H1 (cell line): ENCODE measurements at regions not wholly inside any gene's neighbourhood (a gene's known extent, or its start where the extent isn't known, plus 50 kb on each side); places are given as distances from the start of the nearest gene placed in this dataset.

ENCODE experiments used
- CTCF ChIA-PET: fragments of 300-600 bp; sonication (Branson Sonifier 250); formaldehyde crosslinking; loops from one replicate; lab custom pipeline; 2021; ENCODE audit not compliant: partially characterized antibody; lab: Charles Lee
- POLR2A ChIA-PET: fragments of 300-600 bp; sonication (Branson Sonifier 250); formaldehyde crosslinking; loops from one replicate; lab custom pipeline; 2021; ENCODE audit warnings: inconsistent platforms; ENCODE audit not compliant: partially characterized antibody; lab: Charles Lee
- DNase-seq, 2 experiments: peaks; one replicate each; pipeline versions ENCODE4 v3.0.0 to v3.0.0-alpha.2; 2010 to 2022; ENCODE audit warnings: low spot score in 2 of 2, low read depth in 1 of 2, mixed read lengths in 1 of 2
- FAIRE-seq: peaks from 2 replicates; lab custom pipeline; 2011; peaks lifted over from hg19 to GRCh38; lab: Jason Lieb, UNC
- H2AFZ ChIP-seq: 2 replicates; pipeline ENCODE4 v1.8.1; 2012; ENCODE audit warnings: low read length, inconsistent platforms
- H2AK5ac ChIP-seq: 2 replicates; pipeline ENCODE4 v1.6.1; 2013; ENCODE audit warnings: low read depth, low read length
- H2BK120ac ChIP-seq: replicated peaks from 2 replicates; pipeline ENCODE3; 2013; ENCODE audit warnings: low read depth, low read length, inconsistent platforms
- H2BK12ac ChIP-seq: 2 replicates; pipeline ENCODE4 v1.6.1; 2013; ENCODE audit warnings: low read depth, low read length
- H2BK15ac ChIP-seq: 2 replicates; pipeline ENCODE4 v1.6.1; 2013; ENCODE audit warnings: low read length
- H2BK20ac ChIP-seq: 2 replicates; pipeline ENCODE4 v1.6.1; 2013; ENCODE audit warnings: low read length
- H2BK5ac ChIP-seq: 2 replicates; pipeline ENCODE4 v1.6.1; 2013; ENCODE audit warnings: low read depth, low read length
- H3K14ac ChIP-seq: 2 replicates; pipeline ENCODE4 v1.6.1; 2013; ENCODE audit warnings: inconsistent platforms; ENCODE audit not compliant: insufficient read length
- H3K18ac ChIP-seq: 2 replicates; pipeline ENCODE4 v1.6.1; 2013; ENCODE audit warnings: low read length; ENCODE audit errors: extremely low read depth
- H3K23ac ChIP-seq: 2 replicates; pipeline ENCODE4 v1.6.1; 2013; ENCODE audit warnings: inconsistent platforms; ENCODE audit not compliant: insufficient read length
- H3K23me2 ChIP-seq: 2 replicates; pipeline ENCODE4 v1.6.1; 2013; ENCODE audit warnings: low read depth, low read length
- H3K27ac ChIP-seq: 2 replicates; pipeline ENCODE4 v1.6.1; 2011; ENCODE audit warnings: low read depth, low read length, inconsistent platforms
- H3K27me3 ChIP-seq, 4 experiments: replicated peaks in 1 of 4; 1 replicate in 1 of 4; 2 replicates in 3 of 4; pipeline versions ENCODE4 v1.6.1 to v1.8.1; 2011 to 2013; ENCODE audit warnings: low read length in 3 of 4, mild to moderate bottlenecking in 3 of 4, inconsistent platforms in 2 of 4, mixed read lengths in 2 of 4, moderate library complexity in 1 of 4; ENCODE audit not compliant: control insufficient read depth in 3 of 4, insufficient read depth in 3 of 4; ENCODE audit errors: extremely low read depth in 1 of 4
- H3K36me3 ChIP-seq, 4 experiments: 2 replicates each; pipeline versions ENCODE4 v1.6.1 to v1.8.1; 2011 to 2013; ENCODE audit warnings: mild to moderate bottlenecking in 4 of 4, low read length in 3 of 4, moderate library complexity in 2 of 4, control low read depth in 1 of 4, inconsistent platforms in 1 of 4; ENCODE audit not compliant: insufficient read depth in 4 of 4, control insufficient read depth in 2 of 4
- H3K4ac ChIP-seq: replicated peaks from 2 replicates; pipeline ENCODE3; 2013; ENCODE audit warnings: low read length, low read depth, mixed read lengths, inconsistent platforms; ENCODE audit not compliant: insufficient read length
- H3K4me1 ChIP-seq, 4 experiments: replicated peaks in 1 of 4; 1 replicate in 1 of 4; 2 replicates in 3 of 4; pipeline versions ENCODE4 v1.6.1 to v1.8.1; 2011 to 2013; ENCODE audit warnings: low read length in 3 of 4, inconsistent platforms in 2 of 4, mixed read lengths in 1 of 4; ENCODE audit not compliant: insufficient read depth in 4 of 4, control insufficient read depth in 3 of 4
- H3K4me2 ChIP-seq, 2 experiments: 2 replicates each; pipeline versions ENCODE4 v1.6.1 to v1.8.1; 2011 to 2013; ENCODE audit warnings: low read depth in 2 of 2, low read length in 2 of 2, control low read depth in 1 of 2, inconsistent platforms in 1 of 2, mild to moderate bottlenecking in 1 of 2; ENCODE audit not compliant: insufficient read depth in 1 of 2
- H3K4me3 ChIP-seq, 4 experiments: fragments of 200-600, 300-600 bp in 1 of 4; sonication (generic), shearing (Covaris generic), sonication (Bioruptor Twin) in 1 of 4; 2 replicates each; pipeline versions ENCODE4 v1.5.1 to v1.8.1; 2011 to 2016; ENCODE audit warnings: low read length in 4 of 4, low read depth in 3 of 4, control low read depth in 2 of 4, inconsistent platforms in 2 of 4, mild to moderate bottlenecking in 2 of 4, mixed read lengths in 1 of 4, moderate library complexity in 1 of 4; ENCODE audit not compliant: insufficient read depth in 2 of 4; ENCODE audit errors: extremely low read depth in 1 of 4
- H3K56ac ChIP-seq: replicated peaks from 2 replicates; pipeline ENCODE3; 2013; ENCODE audit warnings: low read depth, mild to moderate bottlenecking, mixed read lengths, low read length, inconsistent platforms; ENCODE audit not compliant: insufficient read length
- H3K79me1 ChIP-seq: 2 replicates; pipeline ENCODE4 v1.6.1; 2013; ENCODE audit warnings: low read depth, low read length, control low read depth
- H3K79me2 ChIP-seq, 2 experiments: 2 replicates each; pipeline versions ENCODE4 v1.6.1 to v1.8.1; 2012 to 2013; ENCODE audit warnings: low read length in 2 of 2, mild to moderate bottlenecking in 2 of 2, inconsistent platforms in 1 of 2; ENCODE audit not compliant: insufficient read depth in 2 of 2, control insufficient read depth in 1 of 2
- H3K9ac ChIP-seq, 4 experiments: replicated peaks in 1 of 4; 1 replicate in 1 of 4; 2 replicates in 3 of 4; pipeline versions ENCODE4 v1.6.1 to v1.8.1; 2011 to 2013; ENCODE audit warnings: low read depth in 3 of 4, low read length in 3 of 4, control low read depth in 2 of 4, mild to moderate bottlenecking in 2 of 4, moderate library complexity in 2 of 4, inconsistent platforms in 1 of 4; ENCODE audit errors: extremely low read depth in 1 of 4
- H3K9me3 ChIP-seq, 2 experiments: 2 replicates each; pipeline versions ENCODE4 v1.6.1 to v1.8.1; 2012 to 2013; ENCODE audit warnings: mild to moderate bottlenecking in 2 of 2, moderate library complexity in 2 of 2, control low read depth in 1 of 2, inconsistent platforms in 1 of 2, low read depth in 1 of 2, low read length in 1 of 2, mixed read lengths in 1 of 2; ENCODE audit not compliant: insufficient read depth in 2 of 2
- H4K20me1 ChIP-seq, 2 experiments: replicated peaks in 1 of 2; 2 replicates each; pipeline versions ENCODE3 to v1.8.1; 2011 to 2013; ENCODE audit warnings: inconsistent platforms in 2 of 2, low read length in 2 of 2, mild to moderate bottlenecking in 1 of 2; ENCODE audit not compliant: insufficient read depth in 2 of 2, control insufficient read depth in 1 of 2
- H4K5ac ChIP-seq: 2 replicates; pipeline ENCODE4 v1.6.1; 2013; ENCODE audit warnings: low read length, low read depth, mixed read lengths, inconsistent platforms; ENCODE audit not compliant: insufficient read length
- H4K8ac ChIP-seq: 2 replicates; pipeline ENCODE4 v1.8.0; 2013; ENCODE audit warnings: mild to moderate bottlenecking, moderate library complexity, low read length, inconsistent platforms; ENCODE audit not compliant: insufficient read depth; ENCODE audit errors: extremely low read depth
- H4K91ac ChIP-seq: replicated peaks from 2 replicates; pipeline ENCODE3; 2013; ENCODE audit warnings: low read length, mixed read lengths, inconsistent platforms; ENCODE audit not compliant: insufficient read length
- CBX8 ChIP-seq: fragments of 300-800, 300-1000 bp; sonication (generic); IDR thresholded peaks from 2 replicates; pipeline ENCODE4 v1.7.1; 2016; ENCODE audit warnings: low read depth, low read length, borderline replicate concordance
- RAD21 ChIP-seq, 2 experiments: IDR thresholded peaks in 1 of 2; conservative IDR thresholded peaks in 1 of 2; 2 replicates each; pipeline ENCODE4 v1.6.1; 2011; ENCODE audit warnings: low read depth in 2 of 2, low read length in 2 of 2, improper control_type of control experiment in 1 of 2, inconsistent platforms in 1 of 2, mild to moderate bottlenecking in 1 of 2, moderate library complexity in 1 of 2
- WGBS, 2 experiments: shearing (Covaris generic) in 1 of 2; methylation state at CpG; one replicate each; pipeline versions ENCODE4 v1.1.6 to v1.1.7; 2013 to 2015; ENCODE audit warnings: low lambda C conversion rate in 2 of 2, mixed read lengths in 2 of 2, inconsistent platforms in 1 of 2, low coverage in 1 of 2, missing lambda C conversion rate in 1 of 2; ENCODE audit not compliant: insufficient replicate concordance in 2 of 2, insufficient coverage in 1 of 2, insufficient read length in 1 of 2; ENCODE audit errors: extremely low coverage in 1 of 2, missing lambda C conversion rate in 1 of 2; 5-methylcytosine and 5-hydroxymethylcytosine counted together
- TF ChIP-seq, protein P1 (sequence below), 3 experiments: IDR thresholded peaks; 1 replicate in 2 of 3; 2 replicates in 1 of 3; pipeline versions ENCODE4 v1.5.1 to v1.6.1; 2011; ENCODE audit warnings: low read length in 3 of 3, mild to moderate bottlenecking in 3 of 3, inconsistent platforms in 2 of 3, low read depth in 1 of 3, moderate library complexity in 1 of 3; ENCODE audit not compliant: insufficient read depth in 1 of 3; ENCODE audit errors: control extremely low read depth in 1 of 3

DNA sequence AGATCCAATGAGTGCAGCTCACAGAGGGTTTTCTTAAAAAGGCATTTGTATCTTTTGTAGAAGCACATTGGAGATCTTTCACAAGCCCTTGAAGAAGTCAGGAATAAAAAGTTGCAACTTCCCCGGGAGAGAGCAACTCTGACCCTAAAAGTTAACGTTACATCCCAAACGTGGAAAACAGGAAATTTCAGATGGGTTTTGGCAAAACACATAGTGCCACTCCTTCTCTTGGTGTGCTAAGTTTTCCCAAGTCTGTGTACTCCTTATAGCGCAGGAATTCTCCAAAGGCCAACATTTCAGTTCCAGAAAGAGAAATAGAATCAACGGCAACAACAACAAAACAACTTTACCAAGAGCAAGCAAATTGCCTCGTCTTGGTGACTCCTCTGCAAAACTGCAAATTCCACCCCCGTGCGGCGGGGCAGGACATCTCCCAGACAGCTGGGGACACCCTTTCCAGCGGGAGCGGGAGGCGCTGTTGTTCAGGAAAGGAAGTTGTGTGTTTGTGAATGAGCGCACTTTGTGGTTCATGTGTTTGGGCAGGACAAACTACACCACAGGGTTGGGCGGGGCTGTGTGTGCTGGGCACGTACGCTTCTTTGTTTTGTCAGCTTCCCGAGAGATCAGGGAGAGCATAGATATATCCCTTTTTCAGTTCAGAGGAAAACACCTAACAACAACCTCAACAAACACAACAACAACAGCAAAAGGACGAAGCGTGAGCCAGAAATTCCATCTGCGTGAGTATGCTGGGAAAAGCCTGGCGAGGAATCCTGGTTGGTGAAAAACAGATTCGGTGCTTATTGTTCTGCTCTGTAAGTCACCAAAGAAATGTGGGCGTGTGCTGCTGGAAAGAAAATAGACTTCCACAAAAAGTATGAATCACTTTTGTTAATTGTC, 294.7 kb upstream of the PITRM1 start:
- peak overlapping the region; percentile 29; the same call in 1 of the 2 replicates for H3K18ac ChIP-seq
- H2AFZ ChIP-seq: peak overlapping the region; percentile 80; the same call in 1 of the 2 replicates
- FAIRE-seq (no peak), DNase-seq (peak in 1 of 2 experiments; percentile 29)
- H2BK120ac ChIP-seq: no peak overlapping the region
- CTCF ChIA-PET: interaction anchor here (0.7 to 1.5 kb wide), 4 partner anchors 10 to 267 kb away, joined by 3 to 5 read pairs (median 3); no protein-coding TSS in a partner anchor
- no peak overlapping the region for H2AK5ac ChIP-seq
- peaks cover 0 to 6% (median 2%) of the 10 kb centered on the region in 4 experiments; a peak in 3 of 7 replicates for H3K4me1 ChIP-seq
- peak overlapping the region; percentile 88; the same call in 1 of the 2 replicates for H4K8ac ChIP-seq
- H2BK15ac ChIP-seq: no peak overlapping the region
- H3K4me3 ChIP-seq: no peak overlapping the region
- H3K14ac ChIP-seq: no peak overlapping the region
- WGBS, 2 experiments: 85% methylated on average over 23 of the region's 23 CpGs; no CpG with 5 or more reads in 1 of the 2 experiments
- no peak overlapping the region for H3K27ac ChIP-seq
- H3K4me2 ChIP-seq: no peak overlapping the region; a peak in 1 of 4 replicates
- H3K36me3 ChIP-seq: no peaks in the 10 kb centered on the region
- H3K9ac ChIP-seq: no peak overlapping the region; a peak in 1 of 7 replicates
- no peak overlapping the region for H3K4ac ChIP-seq
- no peaks in the 10 kb centered on the region for H4K20me1 ChIP-seq
- peak overlapping the region; percentile 27; the same call in 1 of the 2 replicates for H2BK20ac ChIP-seq
- H3K79me1 ChIP-seq: no peaks in the 10 kb centered on the region; the same call in 1 of the 2 replicates
- no peaks in the 10 kb centered on the region for H3K9me3 ChIP-seq
- peak overlapping the region; percentile 29; the same call in 1 of the 2 replicates for H2BK5ac ChIP-seq
- no peaks in the 10 kb centered on the region for H3K23me2 ChIP-seq
- H3K23ac ChIP-seq: no peak overlapping the region
- peak overlapping the region; percentile 92 for H2BK12ac ChIP-seq
- H4K5ac ChIP-seq: no peak overlapping the region
- no peaks in the 10 kb centered on the region for H3K79me2 ChIP-seq
- no peak overlapping the region for H3K56ac ChIP-seq
- no peaks in the 10 kb centered on the region for H3K27me3 ChIP-seq
- POLR2A ChIA-PET: no interaction called here
- TF ChIP-seq RAD21 (IDR thresholded peaks at IDR 0.05 in 1 of 2, conservative IDR thresholded peaks at IDR 0.05 in 1 of 2; ENCODE audit: low read depth in 2 of 2, low read length in 2 of 2) (peak; percentile 14 to 40; a peak in 2 of 4 replicates), CBX8 (no peak)
- TF ChIP-seq, protein P1, sequence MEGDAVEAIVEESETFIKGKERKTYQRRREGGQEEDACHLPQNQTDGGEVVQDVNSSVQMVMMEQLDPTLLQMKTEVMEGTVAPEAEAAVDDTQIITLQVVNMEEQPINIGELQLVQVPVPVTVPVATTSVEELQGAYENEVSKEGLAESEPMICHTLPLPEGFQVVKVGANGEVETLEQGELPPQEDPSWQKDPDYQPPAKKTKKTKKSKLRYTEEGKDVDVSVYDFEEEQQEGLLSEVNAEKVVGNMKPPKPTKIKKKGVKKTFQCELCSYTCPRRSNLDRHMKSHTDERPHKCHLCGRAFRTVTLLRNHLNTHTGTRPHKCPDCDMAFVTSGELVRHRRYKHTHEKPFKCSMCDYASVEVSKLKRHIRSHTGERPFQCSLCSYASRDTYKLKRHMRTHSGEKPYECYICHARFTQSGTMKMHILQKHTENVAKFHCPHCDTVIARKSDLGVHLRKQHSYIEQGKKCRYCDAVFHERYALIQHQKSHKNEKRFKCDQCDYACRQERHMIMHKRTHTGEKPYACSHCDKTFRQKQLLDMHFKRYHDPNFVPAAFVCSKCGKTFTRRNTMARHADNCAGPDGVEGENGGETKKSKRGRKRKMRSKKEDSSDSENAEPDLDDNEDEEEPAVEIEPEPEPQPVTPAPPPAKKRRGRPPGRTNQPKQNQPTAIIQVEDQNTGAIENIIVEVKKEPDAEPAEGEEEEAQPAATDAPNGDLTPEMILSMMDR (IDR thresholded peaks at IDR 0.05; ENCODE audit: control extremely low read depth in 1 of 3, insufficient read depth in 1 of 3, low read depth in 1 of 3, low read length in 3 of 3): peak in 2 of 3 experiments; percentile 16 to 34; a peak in 3 of 4 replicates
- H4K91ac ChIP-seq: no peak overlapping the region
